HG03342 (cell line): ENCODE measurements at regions not wholly inside any gene's neighbourhood (a gene's known extent, or its start where the extent isn't known, plus 50 kb on each side); places are given as distances from the start of the nearest gene placed in this dataset.

ENCODE experiments used
- ATAC-seq: cut with Tn5 transposase; IDR thresholded peaks from one replicate; pipeline ENCODE4 v1.9.1; 2021; ENCODE audit warnings: mild to moderate bottlenecking, moderate library complexity; ENCODE audit not compliant: unreplicated experiment

DNA sequence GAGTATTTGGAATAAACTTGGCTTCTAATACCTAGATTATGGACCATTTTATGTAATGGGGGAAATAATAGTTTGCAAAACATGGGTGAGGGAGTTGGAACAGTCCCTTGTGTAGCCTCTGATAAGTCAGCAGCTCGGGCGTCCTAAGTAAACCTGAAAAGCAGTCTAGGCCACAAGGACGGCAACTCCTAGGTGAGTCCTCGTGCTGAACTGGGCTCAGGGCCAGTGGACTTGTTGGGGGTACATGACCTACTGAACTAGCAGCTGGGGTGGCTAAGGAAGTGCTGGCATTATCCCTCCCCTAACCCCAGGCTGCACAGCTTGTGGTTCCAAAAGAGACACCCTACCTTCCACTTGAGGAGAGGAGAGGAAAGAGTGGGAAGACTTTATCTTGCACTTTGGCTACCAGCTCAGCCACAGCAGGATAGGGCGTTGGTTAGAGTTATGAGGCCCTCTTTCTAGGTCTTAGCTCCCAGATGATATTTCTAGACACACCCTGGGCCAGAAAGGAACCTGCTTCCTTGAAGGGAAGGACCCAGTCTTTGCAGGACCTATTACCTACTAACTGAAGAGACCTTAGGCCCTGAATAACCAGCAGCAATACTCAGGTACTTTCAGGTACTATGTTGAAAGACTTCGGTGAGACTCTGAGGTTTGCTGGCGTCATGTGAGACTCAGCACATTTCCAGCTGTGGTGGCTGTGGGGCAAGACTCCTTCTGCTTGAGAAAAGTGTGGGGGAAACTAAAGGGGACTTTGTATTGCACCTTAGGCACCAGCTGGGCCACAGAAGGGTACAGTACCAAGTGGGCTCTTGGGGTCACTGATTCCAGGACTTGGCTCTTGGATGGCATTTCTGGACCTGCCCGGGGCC is 71.0 kb downstream of the AQP4 start:
- no peak for ATAC-seq

DNA sequence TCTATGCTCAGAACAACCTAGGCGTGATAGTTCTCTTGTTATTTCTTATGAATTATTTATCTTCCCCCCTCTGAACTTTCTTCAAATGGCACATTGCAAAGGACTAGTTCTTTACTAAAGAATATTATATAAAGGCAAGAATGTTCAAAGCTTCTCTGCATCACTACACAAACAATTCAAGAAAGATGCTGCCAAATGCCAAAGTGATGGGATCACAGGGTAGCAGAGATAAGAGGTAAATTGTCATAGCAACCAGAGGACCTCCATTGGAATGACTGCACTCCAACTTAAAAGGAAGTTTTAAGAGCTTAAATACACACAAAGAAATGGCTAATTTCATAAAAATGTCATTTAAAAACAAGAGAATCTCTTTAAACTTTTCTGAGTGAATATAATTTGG is 72.8 kb downstream of the AQP4 start:
- ATAC-seq: no peak

- no peak for ATAC-seq
These were observed 73.8 kb downstream of the AQP4 start for GRCh38 chr18:26791676-26792075.

- no peak for ATAC-seq
These were observed 80.9 kb downstream of the AQP4 start for GRCh38 chr18:26784599-26784998.

- no peak for ATAC-seq
These were observed 82.3 kb downstream of the AQP4 start for GRCh38 chr18:26783170-26783569.

DNA sequence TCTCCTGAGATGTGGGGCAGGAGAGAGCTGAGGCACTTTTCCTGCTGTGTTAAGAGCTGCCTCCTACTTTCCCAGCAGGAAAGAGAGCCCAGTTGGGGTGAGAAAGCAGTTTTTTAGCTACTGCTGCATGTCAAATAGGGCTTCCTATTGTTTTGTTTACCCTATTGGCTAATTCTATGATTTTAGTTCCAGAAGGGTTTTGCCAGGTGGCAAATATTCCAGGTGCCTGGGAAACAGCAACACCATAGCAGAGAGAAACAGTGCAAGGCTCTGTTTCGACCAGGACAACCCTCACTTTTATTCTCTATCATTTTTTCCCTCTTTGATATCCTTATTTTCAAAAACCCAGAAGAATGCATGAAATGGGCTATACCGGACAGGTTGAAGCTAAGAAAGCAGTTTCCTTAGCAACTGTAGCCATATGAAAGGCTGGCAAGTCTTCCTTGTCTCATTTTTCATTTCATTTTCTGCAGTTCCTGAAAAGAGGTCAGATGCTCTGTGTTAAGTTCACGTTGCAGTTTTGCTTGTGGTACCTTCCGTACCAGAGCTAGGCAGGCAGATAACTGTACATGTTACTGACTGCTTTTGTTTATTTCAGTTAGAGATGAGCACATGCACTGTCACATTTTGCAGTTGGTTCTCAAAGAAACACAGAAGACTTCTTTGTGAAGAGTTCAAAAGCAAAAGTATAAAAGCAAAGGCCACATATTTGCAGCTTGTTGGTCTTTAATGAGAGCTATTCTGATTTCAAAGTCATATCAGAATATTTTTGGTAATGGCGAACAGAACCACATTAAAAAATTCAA is 84.8 kb downstream of the AQP4 start:
- no peak for ATAC-seq

DNA sequence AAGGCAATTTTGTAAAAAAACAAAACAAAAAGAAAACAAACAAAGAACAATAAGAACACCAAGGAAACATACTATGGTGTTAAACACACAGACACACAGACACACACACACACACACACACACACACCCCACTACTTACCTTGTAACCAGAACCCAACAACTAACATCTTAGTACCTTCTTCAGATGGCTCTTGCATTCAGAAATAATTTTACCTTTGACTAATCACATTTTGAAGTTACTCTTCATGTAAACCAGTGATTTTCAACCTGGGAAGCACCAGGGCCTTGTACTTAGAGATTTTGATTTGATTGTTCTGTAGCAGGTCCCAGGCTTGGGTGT is 87.5 kb downstream of the AQP4 start:
- ATAC-seq: no peak

GRCh38 chr18:26777351-26778053 is 88.0 kb downstream of the AQP4 start:
- no peak for ATAC-seq

DNA sequence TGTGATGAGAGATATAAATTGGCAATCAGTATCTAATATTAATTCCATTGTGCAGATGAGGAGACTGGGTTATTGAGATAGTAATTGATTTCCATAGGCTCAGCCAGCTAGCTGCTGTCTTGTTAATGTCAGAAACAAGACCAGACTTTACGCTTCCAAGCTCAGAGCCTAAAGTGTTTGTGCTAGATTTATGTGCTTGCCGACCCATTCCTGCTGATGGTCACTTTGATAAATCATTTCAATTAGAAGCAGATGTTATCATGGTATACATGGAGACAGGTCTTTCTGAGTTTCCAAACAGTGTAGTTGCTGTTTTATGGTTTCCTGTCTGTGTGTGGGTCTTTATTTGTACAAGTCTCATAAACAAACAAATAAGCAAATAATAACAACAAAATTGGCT is 92.8 kb downstream of the AQP4 start:
- no peak for ATAC-seq

GRCh38 chr18:26771524-26771923 is 94.0 kb downstream of the AQP4 start:
- ATAC-seq: no peak

DNA sequence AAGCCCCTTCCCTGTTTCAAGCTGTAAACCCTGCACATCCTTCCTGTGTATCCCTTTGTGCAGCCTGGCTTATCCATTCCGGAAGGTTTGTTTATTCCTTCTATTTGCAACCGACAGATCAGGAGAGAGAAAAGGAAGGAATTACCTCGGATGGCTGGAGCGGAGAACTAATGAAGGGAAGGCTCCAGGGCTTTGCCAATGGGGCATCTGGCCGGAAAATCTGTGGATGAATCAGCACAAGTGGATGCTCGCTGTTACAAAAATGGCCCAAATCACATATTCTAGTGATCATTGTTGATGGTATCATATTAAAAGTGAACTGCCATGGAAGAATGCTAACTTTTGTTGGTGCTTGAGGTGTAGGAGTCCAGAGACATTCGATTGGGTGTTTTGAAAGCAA is 97.1 kb downstream of the AQP4 start:
- no peak for ATAC-seq

- ATAC-seq: no peak
These were observed 100.0 kb downstream of the AQP4 start for GRCh38 chr18:26765498-26765897.

DNA sequence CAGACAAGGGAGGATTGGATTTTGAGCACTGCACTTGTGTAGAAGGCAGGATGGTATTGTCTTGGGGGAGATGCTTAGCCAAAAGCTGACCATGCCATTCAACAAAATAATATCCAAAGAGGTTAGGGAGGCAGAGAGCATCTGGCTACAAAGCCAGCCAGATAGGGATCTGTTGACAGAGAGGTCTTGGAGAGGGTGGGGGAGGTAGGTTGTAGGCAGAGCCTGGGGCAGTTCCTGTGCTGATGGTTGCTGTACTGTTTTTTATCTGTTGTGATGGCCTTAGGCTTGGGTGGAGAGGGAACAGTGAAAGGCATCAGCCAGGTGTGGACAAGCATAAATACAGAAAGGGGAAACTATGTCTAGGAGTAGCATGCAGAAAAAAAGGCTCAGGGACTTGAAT is 100.9 kb downstream of the AQP4 start:
- ATAC-seq: no peak

DNA sequence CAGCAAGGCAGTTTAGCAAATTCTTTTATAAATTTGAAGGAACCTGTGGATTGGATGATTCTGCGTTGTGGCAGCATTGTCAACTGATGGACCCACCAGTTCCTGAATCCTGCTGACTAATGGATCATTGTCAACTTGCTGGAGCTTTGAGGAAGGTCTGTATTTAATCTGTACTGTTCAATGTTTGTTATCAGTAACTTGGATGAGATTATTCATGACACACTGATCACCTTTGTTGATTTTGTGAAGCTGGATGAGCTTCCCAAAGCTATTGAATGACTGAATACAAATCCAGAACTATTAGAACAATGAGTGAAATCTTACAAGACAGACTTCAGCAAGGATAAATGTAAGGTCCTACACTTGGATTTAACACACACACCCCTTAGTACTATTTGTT is 101.3 kb downstream of the AQP4 start:
- no peak for ATAC-seq

- ATAC-seq: no peak
These were observed 101.9 kb downstream of the AQP4 start for GRCh38 chr18:26763446-26764110.

- ATAC-seq: no peak
These were observed 108.1 kb downstream of the AQP4 start for GRCh38 chr18:26757263-26758019.

DNA sequence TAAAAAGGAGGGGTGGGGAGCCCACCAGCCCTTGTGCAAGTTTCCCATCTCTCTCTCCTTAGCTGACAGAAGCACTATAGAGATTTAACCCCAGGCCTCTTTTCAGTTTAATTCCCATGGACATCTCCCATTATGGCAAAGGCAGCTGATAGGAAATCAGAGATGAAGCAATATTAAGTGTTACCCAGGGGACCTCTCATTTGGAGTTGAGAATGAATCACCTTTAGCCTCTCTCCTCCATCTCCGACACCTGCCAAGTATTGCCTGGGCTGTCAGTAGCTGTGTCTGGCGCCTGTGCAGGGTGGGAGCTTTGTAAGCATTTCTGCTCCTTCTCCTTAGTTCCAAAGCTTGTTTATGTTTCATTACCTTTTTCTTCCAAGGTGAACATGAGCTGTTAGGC is 109.0 kb downstream of the AQP4 start:
- ATAC-seq: no peak

- ATAC-seq: no peak
These were observed 118.6 kb downstream of the AQP4 start for GRCh38 chr18:26746826-26747475.

DNA sequence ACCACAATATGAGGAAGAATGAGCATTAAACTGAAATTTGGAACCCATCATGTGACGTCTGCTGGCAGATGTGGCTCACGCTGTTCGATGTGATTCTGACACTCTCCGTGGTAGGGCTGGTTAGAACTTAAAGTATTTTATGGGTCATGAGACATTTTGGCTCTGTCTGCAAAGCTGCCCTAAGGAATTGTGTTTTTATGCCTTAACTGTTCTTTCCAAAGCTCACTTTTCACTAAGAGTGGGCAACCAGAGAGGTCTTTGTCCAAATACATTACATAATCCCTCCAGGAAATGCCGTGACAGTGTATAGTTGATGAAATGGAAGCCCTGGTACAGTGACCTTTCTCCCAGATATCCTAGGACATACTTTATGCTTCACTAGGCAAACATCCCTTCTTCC is 119.1 kb downstream of the AQP4 start:
- ATAC-seq: no peak
